ENCODE measurements at regions not wholly inside any gene's neighbourhood (a gene's known extent, or its start where the extent isn't known, plus 50 kb on each side); places are given as distances from the start of the nearest gene placed in this dataset.

DNA sequence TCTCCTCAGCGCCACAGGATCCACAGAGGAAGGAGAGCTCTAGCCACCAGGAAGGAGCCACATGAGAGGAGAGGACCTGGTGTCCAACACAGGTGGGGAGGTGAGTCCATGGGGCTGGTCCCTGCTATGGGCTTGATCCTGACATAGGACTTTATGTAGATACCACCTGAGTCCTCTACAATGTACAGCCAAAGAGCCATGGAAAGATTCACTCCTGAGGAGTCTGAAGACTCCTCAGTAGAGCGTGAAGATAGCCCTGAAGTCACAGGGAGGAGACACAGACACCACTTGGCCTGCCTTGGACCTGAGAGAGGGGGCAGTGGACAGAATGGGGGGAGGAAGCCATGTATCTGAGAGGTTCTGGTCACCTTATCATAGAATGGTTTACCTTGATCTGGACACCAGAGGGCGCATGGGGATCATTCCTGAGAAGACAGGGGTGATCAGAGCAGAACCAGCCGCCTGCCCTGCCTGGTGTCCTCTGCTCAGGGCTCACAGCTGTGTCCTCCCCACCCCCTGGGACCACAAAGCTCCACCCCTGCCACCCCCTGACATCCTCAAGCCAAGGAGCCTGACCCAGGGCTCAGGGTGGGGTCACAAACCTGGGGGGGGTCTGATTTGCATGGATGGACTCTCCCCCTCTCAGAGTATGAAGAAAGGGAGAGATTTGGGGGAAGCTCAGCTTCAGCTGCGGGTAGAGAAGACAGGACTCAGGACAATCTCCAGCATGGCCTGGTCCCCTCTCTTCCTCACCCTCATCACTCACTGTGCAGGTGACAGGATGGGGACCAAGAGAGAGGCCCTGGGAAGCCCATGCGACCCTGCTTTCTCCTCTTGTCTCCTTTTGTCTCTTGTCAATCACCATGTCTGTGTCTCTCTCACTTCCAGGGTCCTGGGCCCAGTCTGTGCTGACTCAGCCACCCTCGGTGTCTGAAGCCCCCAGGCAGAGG lies 77.0 kb downstream of the ZNF280B start:
- TF ChIP-seq POLR2AphosphoS5 (IDR thresholded peaks at IDR 0.05; ENCODE audit: low read depth, low read length) (no peak), SP1 (IDR thresholded peaks at IDR 0.05; ENCODE audit: low read depth, low read length) (no peak), ZNF274 (IDR thresholded peaks at IDR 0.05; ENCODE audit: borderline replicate concordance, extremely low read depth, low read length) (no peak)

All from H1 (cell line).